ENCODE measurements at regions not wholly inside any gene's neighbourhood (a gene's known extent, or its start where the extent isn't known, plus 50 kb on each side); places are given as distances from the start of the nearest gene placed in this dataset.

DNA sequence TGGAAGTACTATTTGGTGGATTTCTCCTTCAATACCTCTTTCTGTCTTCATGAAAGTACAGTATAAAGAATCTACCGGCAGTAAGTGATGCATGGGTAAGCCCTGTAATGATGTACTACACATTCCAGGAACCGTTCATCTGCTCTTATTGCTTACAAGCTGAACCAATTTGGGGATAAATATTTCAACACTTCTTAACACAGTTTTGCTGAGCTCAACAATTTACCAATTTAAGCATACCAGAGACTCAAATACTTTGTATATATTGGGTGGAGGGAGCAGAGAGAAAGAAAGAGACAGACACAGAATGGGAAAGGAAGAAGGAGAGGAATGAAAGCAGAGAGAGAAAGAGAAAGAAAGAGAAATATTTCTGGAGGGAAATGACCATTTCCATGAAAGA lies 821.1 kb upstream of the FLRT2 start:
- no peaks in the 10 kb centered on the region for H3K9me3 ChIP-seq
- H3K4me3 ChIP-seq (replicated peaks in 1 of 3): no peak overlapping the region
- H3K36me3 ChIP-seq: no peaks in the 10 kb centered on the region
- peak overlapping the region in 1 of 3 donors; percentile 4 for H3K27ac ChIP-seq
- 31 to 35% methylated on average over 2 of the region's 2 CpGs for WGBS, 2 donors
- DNase-seq: peak; percentile 3 to 8
- no peaks in the 10 kb centered on the region for H3K27me3 ChIP-seq
- intact Hi-C loops (cut with DNase I): no loop called here
- TF ChIP-seq, protein P1, sequence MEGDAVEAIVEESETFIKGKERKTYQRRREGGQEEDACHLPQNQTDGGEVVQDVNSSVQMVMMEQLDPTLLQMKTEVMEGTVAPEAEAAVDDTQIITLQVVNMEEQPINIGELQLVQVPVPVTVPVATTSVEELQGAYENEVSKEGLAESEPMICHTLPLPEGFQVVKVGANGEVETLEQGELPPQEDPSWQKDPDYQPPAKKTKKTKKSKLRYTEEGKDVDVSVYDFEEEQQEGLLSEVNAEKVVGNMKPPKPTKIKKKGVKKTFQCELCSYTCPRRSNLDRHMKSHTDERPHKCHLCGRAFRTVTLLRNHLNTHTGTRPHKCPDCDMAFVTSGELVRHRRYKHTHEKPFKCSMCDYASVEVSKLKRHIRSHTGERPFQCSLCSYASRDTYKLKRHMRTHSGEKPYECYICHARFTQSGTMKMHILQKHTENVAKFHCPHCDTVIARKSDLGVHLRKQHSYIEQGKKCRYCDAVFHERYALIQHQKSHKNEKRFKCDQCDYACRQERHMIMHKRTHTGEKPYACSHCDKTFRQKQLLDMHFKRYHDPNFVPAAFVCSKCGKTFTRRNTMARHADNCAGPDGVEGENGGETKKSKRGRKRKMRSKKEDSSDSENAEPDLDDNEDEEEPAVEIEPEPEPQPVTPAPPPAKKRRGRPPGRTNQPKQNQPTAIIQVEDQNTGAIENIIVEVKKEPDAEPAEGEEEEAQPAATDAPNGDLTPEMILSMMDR (IDR thresholded peaks at IDR 0.05): no peak
- TF ChIP-seq POLR2A (IDR thresholded peaks at IDR 0.05): no peak
- H3K4me1 ChIP-seq: no peaks in the 10 kb centered on the region

GRCh38 chr14:84726471-84726870 lies 803.5 kb upstream of the FLRT2 start:
- H3K4me1 ChIP-seq: no peaks in the 10 kb centered on the region
- WGBS, 2 donors: 84 to 90% methylated on average over 4 of the region's 4 CpGs
- no peaks in the 10 kb centered on the region for H3K36me3 ChIP-seq
- DNase-seq: no peak
- intact Hi-C loops (cut with DNase I): no loop called here
- TF ChIP-seq POLR2A (IDR thresholded peaks at IDR 0.05): no peak
- TF ChIP-seq, protein P1 (IDR thresholded peaks at IDR 0.05): no peak
- no peak overlapping the region for H3K4me3 ChIP-seq (replicated peaks in 1 of 3)
- H3K27ac ChIP-seq: no peak overlapping the region
- no peaks in the 10 kb centered on the region for H3K9me3 ChIP-seq
- H3K27me3 ChIP-seq: no peaks in the 10 kb centered on the region

GRCh38 chr14:84749191-84749955 lies 780.6 kb upstream of the FLRT2 start:
- H3K27ac ChIP-seq: peak overlapping the region in 1 of 3 donors; percentile 80
- no peak for TF ChIP-seq POLR2A (IDR thresholded peaks at IDR 0.05)
- TF ChIP-seq, protein P1 (IDR thresholded peaks at IDR 0.05): no peak
- no peak overlapping the region for H3K4me3 ChIP-seq (replicated peaks in 1 of 3)
- H3K36me3 ChIP-seq: no peaks in the 10 kb centered on the region
- DNase-seq: no peak
- 88% methylated on average over 6 of the region's 6 CpGs for WGBS, 2 donors
- intact Hi-C loops (cut with DNase I): no loop called here
- H3K27me3 ChIP-seq: no peaks in the 10 kb centered on the region
- peaks cover 8 to 12% of the 10 kb centered on the region in 2 donors for H3K4me1 ChIP-seq
- H3K9me3 ChIP-seq: no peaks in the 10 kb centered on the region

DNA sequence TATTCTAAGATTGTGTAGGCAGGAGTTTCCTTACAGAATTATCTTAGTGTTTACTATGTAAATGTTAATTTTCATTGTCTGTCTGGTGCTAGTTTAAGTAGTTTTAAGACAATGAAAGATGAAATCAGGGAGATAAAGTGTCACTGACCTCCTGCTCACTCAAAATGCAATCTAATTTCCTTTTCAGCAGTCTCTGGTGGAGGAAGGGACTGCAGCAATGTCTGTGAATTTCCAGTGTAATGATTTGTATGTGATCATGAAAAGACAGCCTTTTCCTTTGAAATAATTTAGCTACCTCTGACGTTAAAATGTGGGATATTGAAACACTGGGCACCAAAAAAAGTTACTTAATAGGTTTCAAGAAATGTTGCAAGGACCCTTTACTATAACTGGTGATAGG lies 779.7 kb upstream of the FLRT2 start:
- intact Hi-C loops (cut with DNase I): no loop called here
- H3K36me3 ChIP-seq: no peaks in the 10 kb centered on the region
- no peak overlapping the region for H3K4me3 ChIP-seq (replicated peaks in 1 of 3)
- 11 to 21% methylated on average over 1 of the region's 1 CpG for WGBS, 2 donors
- no peak for TF ChIP-seq POLR2A (IDR thresholded peaks at IDR 0.05)
- TF ChIP-seq, protein P1 (IDR thresholded peaks at IDR 0.05): peak in 2 of 6 experiments; percentile 25 to 28
- H3K9me3 ChIP-seq: no peaks in the 10 kb centered on the region
- peaks cover 8 to 12% of the 10 kb centered on the region in 2 donors for H3K4me1 ChIP-seq
- DNase-seq: no peak
- no peaks in the 10 kb centered on the region for H3K27me3 ChIP-seq
- H3K27ac ChIP-seq: peak overlapping the region; percentile 39 to 80 (median 68)

- no peak for DNase-seq
- intact Hi-C loops (cut with DNase I): no loop called here
- Histone ChIP-seq H3K27me3 (no peaks in the 10 kb centered on the region), H3K36me3 (no peaks in the 10 kb centered on the region), H3K9me3 (no peaks in the 10 kb centered on the region), H3K27ac (peak overlapping the region; percentile 54 to 80 (median 68)), H3K4me1 (peaks cover 8 to 12% of the 10 kb centered on the region in 2 donors), H3K4me3 (replicated peaks in 1 of 3) (no peak overlapping the region)
- TF ChIP-seq POLR2A (IDR thresholded peaks at IDR 0.05): no peak
- TF ChIP-seq, protein P1 (IDR thresholded peaks at IDR 0.05): no peak
- 28 to 45% methylated on average over 10 of the region's 10 CpGs for WGBS, 2 donors
These were observed 779.0 kb upstream of the FLRT2 start for GRCh38 chr14:84750763-84751554.
